ENCODE measurements at regions not wholly inside any gene's neighbourhood (a gene's known extent, or its start where the extent isn't known, plus 50 kb on each side); places are given as distances from the start of the nearest gene placed in this dataset.

DNA sequence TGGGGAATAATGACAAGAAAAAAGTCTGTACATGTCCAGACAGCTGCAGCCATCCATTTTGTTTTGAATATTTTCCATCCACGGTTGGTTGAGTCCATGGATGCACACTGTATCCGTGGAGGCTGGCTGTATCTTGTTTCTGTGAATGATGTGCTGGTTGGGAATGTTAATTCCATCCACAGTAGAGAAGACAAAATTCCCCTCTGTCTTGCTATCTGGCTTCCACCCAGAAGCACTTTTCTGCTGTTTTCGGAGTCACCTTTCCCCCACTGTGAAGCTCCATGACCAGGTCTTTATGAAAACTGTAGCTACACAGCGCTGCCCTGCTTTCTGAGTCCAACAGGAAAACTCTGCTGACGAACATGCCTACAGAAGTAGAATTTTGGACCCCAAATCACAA, 122.3 kb downstream of the HRH4 start:
- Histone ChIP-seq H3K9ac (ENCODE audit: low read depth in 1 of 2, low read length in 2 of 2) (no peak overlapping the region), H3K27me3 (ENCODE audit: control insufficient read depth in 4 of 4, insufficient read depth in 4 of 4, low read length in 3 of 4) (peaks cover 0 to 13% (median 0%) of the 10 kb centered on the region in 4 donors), H3K9me3 (ENCODE audit: control insufficient read depth in 4 of 4, low read length in 3 of 4) (no peaks in the 10 kb centered on the region), H3K27ac (ENCODE audit: low read depth in 1 of 2, low read length in 2 of 2) (no peak overlapping the region), H3K4me1 (ENCODE audit: control insufficient read depth in 4 of 4, insufficient read depth in 4 of 4, low read length in 3 of 4) (no peaks in the 10 kb centered on the region), H3K4me3 (ENCODE audit: low read depth in 1 of 3, low read length in 3 of 3) (no peak overlapping the region), H3K36me3 (ENCODE audit: control insufficient read depth in 4 of 4, insufficient read depth in 3 of 4, low read depth in 1 of 4, low read length in 3 of 4) (no peaks in the 10 kb centered on the region)
- TF ChIP-seq TAF1 (conservative IDR thresholded peaks at IDR 0.05) (no peak), JUND (IDR thresholded peaks at IDR 0.05) (no peak), YY1 (IDR thresholded peaks at IDR 0.05) (no peak), RAD21 (IDR thresholded peaks at IDR 0.05) (no peak), FOXA2 (IDR thresholded peaks at IDR 0.05) (no peak)
- TF ChIP-seq, protein P1, sequence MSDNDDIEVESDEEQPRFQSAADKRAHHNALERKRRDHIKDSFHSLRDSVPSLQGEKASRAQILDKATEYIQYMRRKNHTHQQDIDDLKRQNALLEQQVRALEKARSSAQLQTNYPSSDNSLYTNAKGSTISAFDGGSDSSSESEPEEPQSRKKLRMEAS (IDR thresholded peaks at IDR 0.05) = no peak
- TF ChIP-seq, protein P2, sequence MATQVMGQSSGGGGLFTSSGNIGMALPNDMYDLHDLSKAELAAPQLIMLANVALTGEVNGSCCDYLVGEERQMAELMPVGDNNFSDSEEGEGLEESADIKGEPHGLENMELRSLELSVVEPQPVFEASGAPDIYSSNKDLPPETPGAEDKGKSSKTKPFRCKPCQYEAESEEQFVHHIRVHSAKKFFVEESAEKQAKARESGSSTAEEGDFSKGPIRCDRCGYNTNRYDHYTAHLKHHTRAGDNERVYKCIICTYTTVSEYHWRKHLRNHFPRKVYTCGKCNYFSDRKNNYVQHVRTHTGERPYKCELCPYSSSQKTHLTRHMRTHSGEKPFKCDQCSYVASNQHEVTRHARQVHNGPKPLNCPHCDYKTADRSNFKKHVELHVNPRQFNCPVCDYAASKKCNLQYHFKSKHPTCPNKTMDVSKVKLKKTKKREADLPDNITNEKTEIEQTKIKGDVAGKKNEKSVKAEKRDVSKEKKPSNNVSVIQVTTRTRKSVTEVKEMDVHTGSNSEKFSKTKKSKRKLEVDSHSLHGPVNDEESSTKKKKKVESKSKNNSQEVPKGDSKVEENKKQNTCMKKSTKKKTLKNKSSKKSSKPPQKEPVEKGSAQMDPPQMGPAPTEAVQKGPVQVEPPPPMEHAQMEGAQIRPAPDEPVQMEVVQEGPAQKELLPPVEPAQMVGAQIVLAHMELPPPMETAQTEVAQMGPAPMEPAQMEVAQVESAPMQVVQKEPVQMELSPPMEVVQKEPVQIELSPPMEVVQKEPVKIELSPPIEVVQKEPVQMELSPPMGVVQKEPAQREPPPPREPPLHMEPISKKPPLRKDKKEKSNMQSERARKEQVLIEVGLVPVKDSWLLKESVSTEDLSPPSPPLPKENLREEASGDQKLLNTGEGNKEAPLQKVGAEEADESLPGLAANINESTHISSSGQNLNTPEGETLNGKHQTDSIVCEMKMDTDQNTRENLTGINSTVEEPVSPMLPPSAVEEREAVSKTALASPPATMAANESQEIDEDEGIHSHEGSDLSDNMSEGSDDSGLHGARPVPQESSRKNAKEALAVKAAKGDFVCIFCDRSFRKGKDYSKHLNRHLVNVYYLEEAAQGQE (IDR thresholded peaks at IDR 0.05) = no peak
- DNase-seq (ENCODE audit: low spot score) = no peak
- WGBS = 76% methylated on average over 5 of the region's 5 CpGs

DNA sequence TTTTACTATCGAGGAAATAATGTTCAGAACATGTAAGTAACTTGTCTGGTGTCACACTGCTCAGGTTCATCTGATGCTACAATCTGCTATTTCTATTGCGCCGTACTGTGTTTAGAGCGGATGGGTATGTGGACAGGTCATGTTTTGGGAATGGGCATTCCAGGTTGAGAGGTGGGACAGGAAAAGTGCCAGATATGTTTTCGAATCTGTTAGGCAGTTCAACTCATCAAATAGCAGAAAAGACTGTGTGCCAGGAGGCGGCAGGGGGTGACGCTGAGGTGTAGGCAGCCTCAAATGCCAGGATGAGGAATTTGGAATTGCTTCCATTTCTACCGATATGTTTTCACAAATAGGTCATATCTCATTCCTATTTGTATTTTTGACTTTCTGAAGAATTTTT, 123.8 kb downstream of the HRH4 start:
- H3K4me3 ChIP-seq (ENCODE audit: low read depth in 1 of 3, low read length in 3 of 3) = no peak overlapping the region
- WGBS = 84% methylated on average over 8 of the region's 8 CpGs
- H3K9me3 ChIP-seq (ENCODE audit: control insufficient read depth in 4 of 4, low read length in 3 of 4) = no peaks in the 10 kb centered on the region
- TF ChIP-seq SP1 (IDR thresholded peaks at IDR 0.05) (no peak), GABPA (IDR thresholded peaks at IDR 0.05 in 1 of 2, conservative IDR thresholded peaks at IDR 0.05 in 1 of 2) (no peak), FOXA2 (IDR thresholded peaks at IDR 0.05) (no peak), ZBTB33 (IDR thresholded peaks at IDR 0.05) (no peak), HNF4G (IDR thresholded peaks at IDR 0.05) (no peak), HNF4A (conservative IDR thresholded peaks at IDR 0.05) (no peak), YY1 (IDR thresholded peaks at IDR 0.05) (no peak), EGR1 (IDR thresholded peaks at IDR 0.05; ENCODE audit: low read depth in 2 of 2) (no peak), RAD21 (IDR thresholded peaks at IDR 0.05) (no peak)
- TF ChIP-seq, protein P3, sequence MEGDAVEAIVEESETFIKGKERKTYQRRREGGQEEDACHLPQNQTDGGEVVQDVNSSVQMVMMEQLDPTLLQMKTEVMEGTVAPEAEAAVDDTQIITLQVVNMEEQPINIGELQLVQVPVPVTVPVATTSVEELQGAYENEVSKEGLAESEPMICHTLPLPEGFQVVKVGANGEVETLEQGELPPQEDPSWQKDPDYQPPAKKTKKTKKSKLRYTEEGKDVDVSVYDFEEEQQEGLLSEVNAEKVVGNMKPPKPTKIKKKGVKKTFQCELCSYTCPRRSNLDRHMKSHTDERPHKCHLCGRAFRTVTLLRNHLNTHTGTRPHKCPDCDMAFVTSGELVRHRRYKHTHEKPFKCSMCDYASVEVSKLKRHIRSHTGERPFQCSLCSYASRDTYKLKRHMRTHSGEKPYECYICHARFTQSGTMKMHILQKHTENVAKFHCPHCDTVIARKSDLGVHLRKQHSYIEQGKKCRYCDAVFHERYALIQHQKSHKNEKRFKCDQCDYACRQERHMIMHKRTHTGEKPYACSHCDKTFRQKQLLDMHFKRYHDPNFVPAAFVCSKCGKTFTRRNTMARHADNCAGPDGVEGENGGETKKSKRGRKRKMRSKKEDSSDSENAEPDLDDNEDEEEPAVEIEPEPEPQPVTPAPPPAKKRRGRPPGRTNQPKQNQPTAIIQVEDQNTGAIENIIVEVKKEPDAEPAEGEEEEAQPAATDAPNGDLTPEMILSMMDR (IDR thresholded peaks at IDR 0.05; ENCODE audit: low read depth, low read length, missing input control) = no peak
- TF ChIP-seq, protein P1 (IDR thresholded peaks at IDR 0.05) = no peak
- TF ChIP-seq, protein P2 (IDR thresholded peaks at IDR 0.05) = no peak
- DNase-seq (ENCODE audit: low spot score) = no peak
- no peaks in the 10 kb centered on the region for H3K4me1 ChIP-seq (ENCODE audit: control insufficient read depth in 4 of 4, insufficient read depth in 4 of 4, low read length in 3 of 4)
- H3K27ac ChIP-seq (ENCODE audit: low read depth in 1 of 2, low read length in 2 of 2) = no peak overlapping the region
- no peak overlapping the region for H3K9ac ChIP-seq (ENCODE audit: low read depth in 1 of 2, low read length in 2 of 2)
- peaks cover 0 to 10% (median 0%) of the 10 kb centered on the region in 4 donors for H3K27me3 ChIP-seq (ENCODE audit: control insufficient read depth in 4 of 4, insufficient read depth in 4 of 4, low read length in 3 of 4)
- H3K36me3 ChIP-seq (ENCODE audit: control insufficient read depth in 4 of 4, insufficient read depth in 3 of 4, low read depth in 1 of 4, low read length in 3 of 4) = no peaks in the 10 kb centered on the region

Data from liver (tissue), 8 donors.